Hepatocyte (in vitro differentiated cells): ENCODE measurements at regions not wholly inside any gene's neighbourhood (a gene's known extent, or its start where the extent isn't known, plus 50 kb on each side); places are given as distances from the start of the nearest gene placed in this dataset.

Experiments used
- DNase-seq: peaks from one replicate; pipeline ENCODE4 v3.0.0-alpha.2; 2016; ENCODE audit warnings: low spot score
- H2AFZ ChIP-seq: fragments of 200-600 bp; sonication (generic); 2 replicates; pipeline ENCODE4 v1.6.0; 2016; ENCODE audit warnings: antibody characterized with exemption, mild to moderate bottlenecking
- H3K27ac ChIP-seq: fragments of 200-600 bp; sonication (generic); 2 replicates; pipeline ENCODE4 v1.5.1; 2016; ENCODE audit warnings: mild to moderate bottlenecking
- H3K27me3 ChIP-seq: fragments of 200-600 bp; sonication (generic); 2 replicates; pipeline ENCODE4 v1.6.1; 2016
- H3K36me3 ChIP-seq: fragments of 200-600 bp; sonication (generic); replicated peaks from 2 replicates; pipeline ENCODE4 v1.5.1; 2016; ENCODE audit warnings: low read depth; ENCODE audit not compliant: insufficient read depth
- H3K4me1 ChIP-seq: fragments of 200-600 bp; sonication (generic); 2 replicates; pipeline ENCODE4 v1.5.1; 2016; ENCODE audit warnings: mild to moderate bottlenecking, moderate library complexity; ENCODE audit not compliant: insufficient read depth
- H3K4me2 ChIP-seq: fragments of 200-600 bp; sonication (generic); 2 replicates; pipeline ENCODE4 v1.6.0; 2016
- H3K4me3 ChIP-seq: fragments of 200-600 bp; sonication (generic); 2 replicates; pipeline ENCODE4 v1.5.1; 2016; ENCODE audit warnings: mild to moderate bottlenecking
- H3K79me2 ChIP-seq: fragments of 200-600 bp; sonication (generic); 2 replicates; pipeline ENCODE4 v1.6.0; 2017; ENCODE audit warnings: mild to moderate bottlenecking
- H3K9me2 ChIP-seq: fragments of 200-600 bp; sonication (generic); replicated peaks from 2 replicates; pipeline ENCODE4 v1.6.0; 2017; ENCODE audit warnings: mild to moderate bottlenecking; ENCODE audit not compliant: insufficient read depth
- H3K9me3 ChIP-seq: fragments of 200-600 bp; sonication (generic); 2 replicates; pipeline ENCODE4 v1.5.1; 2016; ENCODE audit warnings: low read depth, mild to moderate bottlenecking
- H4K20me1 ChIP-seq: fragments of 200-600 bp; sonication (generic); 2 replicates; pipeline ENCODE4 v1.6.0; 2016; ENCODE audit warnings: mild to moderate bottlenecking; ENCODE audit not compliant: insufficient read depth, poor library complexity, severe bottlenecking
- EZH2 ChIP-seq: fragments of 200-600 bp; sonication (generic); IDR thresholded peaks from 2 replicates; pipeline ENCODE4 v1.6.1; 2016; ENCODE audit warnings: antibody characterized with exemption, mild to moderate bottlenecking, borderline replicate concordance
- EZH2phosphoT487 ChIP-seq: fragments of 200-600 bp; sonication (generic); IDR thresholded peaks from one replicate; pipeline ENCODE4 v1.6.1; 2018; ENCODE audit warnings: antibody characterized with exemption, mild to moderate bottlenecking, low read depth, moderate library complexity; ENCODE audit not compliant: unreplicated experiment, severe bottlenecking
- WGBS: methylation state at CpG from one replicate; pipeline ENCODE4 v1.1.6; 2016; ENCODE audit warnings: low lambda C conversion rate; ENCODE audit errors: missing lambda C conversion rate; 5-methylcytosine and 5-hydroxymethylcytosine counted together
- TF ChIP-seq, protein P1 (sequence below): fragments of 200-600 bp; sonication (generic); IDR thresholded peaks from 2 replicates; pipeline ENCODE4 v1.5.1; 2016; ENCODE audit warnings: antibody characterized with exemption, mild to moderate bottlenecking; ENCODE audit not compliant: poor library complexity

DNA sequence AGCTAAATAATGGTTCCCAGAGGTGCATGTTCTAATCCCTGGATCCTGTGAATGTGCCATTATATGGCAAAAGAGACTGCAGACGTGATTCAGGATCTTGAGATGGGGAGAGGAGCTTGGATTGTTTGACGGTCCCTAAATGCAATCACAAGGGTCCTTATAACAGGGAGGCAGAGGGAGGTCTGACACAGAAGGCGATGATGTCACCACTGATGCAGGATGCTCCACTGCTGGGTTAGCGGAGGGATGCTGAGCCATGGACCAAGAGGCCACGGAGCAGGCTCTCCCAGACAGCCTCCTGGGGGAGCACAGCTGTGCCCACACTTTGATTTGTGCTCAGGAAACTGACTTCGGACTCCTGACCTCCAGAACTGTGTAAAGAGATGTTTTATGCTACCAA, 156.2 kb downstream of the UXS1 start:
- no peak for DNase-seq
- Histone ChIP-seq H3K4me3 (no peak overlapping the region), H3K4me1 (no peaks in the 10 kb centered on the region), H3K27me3 (no peaks in the 10 kb centered on the region), H3K36me3 (no peaks in the 10 kb centered on the region), H3K4me2 (no peak overlapping the region), H3K79me2 (no peaks in the 10 kb centered on the region), H3K27ac (no peak overlapping the region), H3K9me2 (no peaks in the 10 kb centered on the region), H4K20me1 (no peaks in the 10 kb centered on the region), H2AFZ (no peak overlapping the region), H3K9me3 (no peaks in the 10 kb centered on the region)
- WGBS, result 88% methylated on average over 6 of the region's 6 CpGs
- TF ChIP-seq EZH2phosphoT487, result no peak
- no peak for TF ChIP-seq EZH2
- TF ChIP-seq, protein P1, sequence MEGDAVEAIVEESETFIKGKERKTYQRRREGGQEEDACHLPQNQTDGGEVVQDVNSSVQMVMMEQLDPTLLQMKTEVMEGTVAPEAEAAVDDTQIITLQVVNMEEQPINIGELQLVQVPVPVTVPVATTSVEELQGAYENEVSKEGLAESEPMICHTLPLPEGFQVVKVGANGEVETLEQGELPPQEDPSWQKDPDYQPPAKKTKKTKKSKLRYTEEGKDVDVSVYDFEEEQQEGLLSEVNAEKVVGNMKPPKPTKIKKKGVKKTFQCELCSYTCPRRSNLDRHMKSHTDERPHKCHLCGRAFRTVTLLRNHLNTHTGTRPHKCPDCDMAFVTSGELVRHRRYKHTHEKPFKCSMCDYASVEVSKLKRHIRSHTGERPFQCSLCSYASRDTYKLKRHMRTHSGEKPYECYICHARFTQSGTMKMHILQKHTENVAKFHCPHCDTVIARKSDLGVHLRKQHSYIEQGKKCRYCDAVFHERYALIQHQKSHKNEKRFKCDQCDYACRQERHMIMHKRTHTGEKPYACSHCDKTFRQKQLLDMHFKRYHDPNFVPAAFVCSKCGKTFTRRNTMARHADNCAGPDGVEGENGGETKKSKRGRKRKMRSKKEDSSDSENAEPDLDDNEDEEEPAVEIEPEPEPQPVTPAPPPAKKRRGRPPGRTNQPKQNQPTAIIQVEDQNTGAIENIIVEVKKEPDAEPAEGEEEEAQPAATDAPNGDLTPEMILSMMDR, result no peak

DNA sequence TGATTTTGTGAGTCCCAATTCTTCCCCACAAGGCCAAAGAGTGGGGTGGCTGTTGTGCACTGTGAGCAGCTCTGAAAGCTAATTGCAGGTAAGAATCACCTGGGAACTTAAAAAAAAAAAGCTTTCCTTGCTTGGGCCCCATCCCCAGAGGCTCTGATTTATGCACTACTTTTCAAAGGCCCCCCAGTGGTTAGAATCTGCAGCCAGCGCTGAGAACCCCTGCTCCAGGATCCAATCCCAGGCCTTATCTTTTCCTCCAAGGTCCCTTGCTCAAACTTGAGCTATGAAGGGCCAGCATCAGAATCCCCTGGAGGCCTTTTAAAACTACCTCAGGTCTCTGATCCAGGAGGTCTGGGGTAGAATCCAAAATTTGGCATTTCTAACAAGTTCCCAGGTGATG, 156.8 kb downstream of the UXS1 start:
- Histone ChIP-seq H3K79me2 (no peaks in the 10 kb centered on the region), H3K9me3 (no peaks in the 10 kb centered on the region), H3K4me1 (no peaks in the 10 kb centered on the region), H3K9me2 (no peaks in the 10 kb centered on the region), H3K36me3 (no peaks in the 10 kb centered on the region), H3K4me2 (no peak overlapping the region), H3K4me3 (no peak overlapping the region), H2AFZ (no peak overlapping the region), H3K27me3 (no peaks in the 10 kb centered on the region), H3K27ac (no peak overlapping the region), H4K20me1 (no peaks in the 10 kb centered on the region)
- TF ChIP-seq, protein P1, result no peak
- TF ChIP-seq EZH2phosphoT487 (no peak), EZH2 (no peak)
- no peak for DNase-seq
- 78% methylated on average over 1 of the region's 1 CpG for WGBS

DNA sequence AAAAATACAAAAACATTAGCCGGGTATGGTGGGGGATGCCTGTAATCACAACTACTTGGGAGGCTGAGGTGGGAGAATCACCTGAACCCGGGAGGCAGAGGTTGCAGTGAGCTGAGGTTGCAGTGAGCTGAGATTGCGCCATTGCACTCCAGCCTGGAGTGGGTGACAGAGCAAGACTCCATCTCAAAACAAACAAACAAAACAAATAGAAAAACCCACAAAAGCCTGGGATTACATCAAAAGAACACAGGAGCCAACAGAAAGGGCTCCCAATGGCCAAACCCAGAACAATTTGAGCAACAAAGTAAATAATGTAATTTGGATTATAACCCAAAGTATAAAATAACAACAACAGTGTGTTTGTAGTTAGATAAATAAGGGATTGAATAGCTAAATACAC, 159.8 kb downstream of the UXS1 start:
- Histone ChIP-seq H3K4me1 (peaks cover 27% of the 10 kb centered on the region), H3K27me3 (no peaks in the 10 kb centered on the region), H2AFZ (no peak overlapping the region), H3K9me3 (no peaks in the 10 kb centered on the region), H3K9me2 (no peaks in the 10 kb centered on the region), H3K4me2 (no peak overlapping the region), H4K20me1 (no peaks in the 10 kb centered on the region), H3K36me3 (no peaks in the 10 kb centered on the region), H3K27ac (no peak overlapping the region), H3K4me3 (no peak overlapping the region), H3K79me2 (no peaks in the 10 kb centered on the region)
- TF ChIP-seq, protein P1, result no peak
- TF ChIP-seq EZH2phosphoT487 (no peak), EZH2 (no peak)
- WGBS, result 91% methylated on average over 3 of the region's 3 CpGs
- no peak for DNase-seq

DNA sequence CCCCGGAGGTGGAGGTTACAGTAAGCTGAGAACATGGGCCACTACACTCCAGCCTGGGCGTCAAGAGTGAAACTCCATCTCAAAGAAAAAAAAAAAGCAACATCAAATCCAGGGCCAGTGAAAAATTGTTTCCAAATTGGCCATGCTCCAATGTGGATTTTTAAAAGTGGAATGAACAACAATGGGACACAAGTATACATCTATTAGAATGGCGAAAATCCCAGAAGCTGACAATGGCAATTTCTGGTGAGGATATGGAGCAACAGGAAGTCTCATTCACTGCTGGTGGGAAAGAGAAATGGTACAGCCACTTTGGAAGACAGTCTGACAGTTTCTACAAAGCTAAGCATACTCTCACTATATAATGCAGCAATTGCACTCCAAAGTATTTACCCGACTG, 161.4 kb downstream of the UXS1 start:
- TF ChIP-seq EZH2 (no peak), EZH2phosphoT487 (no peak)
- TF ChIP-seq, protein P1, result no peak
- H3K9me2 ChIP-seq, result no peaks in the 10 kb centered on the region
- 94% methylated on average over 4 of the region's 4 CpGs for WGBS

More for the DNA sequence above, 161.4 kb downstream of the UXS1 start:
- no peak overlapping the region for H3K4me2 ChIP-seq
- no peaks in the 10 kb centered on the region for H3K27me3 ChIP-seq
- no peak for DNase-seq
- H3K4me3 ChIP-seq, result no peak overlapping the region
- no peaks in the 10 kb centered on the region for H4K20me1 ChIP-seq
- no peak overlapping the region for H2AFZ ChIP-seq
- H3K9me3 ChIP-seq, result no peaks in the 10 kb centered on the region
- no peak overlapping the region for H3K27ac ChIP-seq
- H3K4me1 ChIP-seq, result peaks cover 33% of the 10 kb centered on the region
- no peaks in the 10 kb centered on the region for H3K79me2 ChIP-seq
- no peaks in the 10 kb centered on the region for H3K36me3 ChIP-seq
